ENCODE measurements at regions not wholly inside any gene's neighbourhood (a gene's known extent, or its start where the extent isn't known, plus 50 kb on each side); places are given as distances from the start of the nearest gene placed in this dataset.
A peak's percentile ranks its signal among the peaks of the same experiment; 100 is the strongest.
"Not testable (repeated sequence)": the region's sequence is repeated elsewhere in the genome, so short reads cannot be mapped to it uniquely, and the experiment has no call there.

- not testable (repeated sequence) for H3K27ac Mint-ChIP-seq; H2BK20ac ChIP-seq (ENCODE audit: low read depth, low read length, poor library complexity, severe bottlenecking); H3K79me1 ChIP-seq (ENCODE audit: insufficient read depth, low read depth, low read length, poor library complexity, severe bottlenecking); H4K91ac ChIP-seq (ENCODE audit: insufficient read length, low read depth, low read length); H4K8ac ChIP-seq (replicated peaks; ENCODE audit: insufficient read length, low read depth, low read length); H3K4me1 Mint-ChIP-seq; H2BK120ac ChIP-seq (ENCODE audit: low read depth, low read length, poor library complexity, severe bottlenecking); H3T11ph ChIP-seq (ENCODE audit: low read length); H3K36me3 Mint-ChIP-seq (ENCODE audit: insufficient read depth in 1 of 3, low read depth in 3 of 3); H4K5ac ChIP-seq (ENCODE audit: insufficient read length, low read depth, low read length); H3K79me2 ChIP-seq (ENCODE audit: insufficient read depth, low read length); H3K9ac ChIP-seq (ENCODE audit: extremely low read depth, insufficient read length, low read length); H3K14ac ChIP-seq (ENCODE audit: insufficient read depth, low read length); H3K27me3 ChIP-seq (ENCODE audit: insufficient read depth, low read length); H3K56ac ChIP-seq (ENCODE audit: insufficient read length, low read depth, low read length); H2AFZ ChIP-seq (ENCODE audit: low read length); H2BK5ac ChIP-seq (ENCODE audit: insufficient read length, low read length); H3K9me3 ChIP-seq (ENCODE audit: control insufficient read depth, low read depth, low read length); H3K4ac ChIP-seq (ENCODE audit: low read depth, low read length); H3K23ac ChIP-seq (ENCODE audit: insufficient read length, low read depth, low read length); H3K4me3 Mint-ChIP-seq; H3K9me3 Mint-ChIP-seq; H3K18ac ChIP-seq (ENCODE audit: insufficient read length, low read depth, low read length); H2AK5ac ChIP-seq (ENCODE audit: insufficient read length, low read length); H3K23me2 ChIP-seq (ENCODE audit: insufficient read length, low read depth, low read length, poor library complexity, severe bottlenecking); H3K4me2 ChIP-seq (ENCODE audit: insufficient read depth, insufficient read length, low read length); H4K20me1 ChIP-seq (ENCODE audit: control insufficient read depth, insufficient read depth, insufficient read length); H3K4me1 ChIP-seq (ENCODE audit: insufficient read depth, low read length); H3K27me3 Mint-ChIP-seq (ENCODE audit: low read depth); H2BK15ac ChIP-seq (ENCODE audit: low read depth, low read length); H2BK12ac ChIP-seq (ENCODE audit: insufficient read length, low read depth, low read length); H3K27ac ChIP-seq (ENCODE audit: insufficient read length, low read depth, low read length)
- DNase-seq = peak; percentile 10
- WGBS (ENCODE audit: extremely low coverage, insufficient read length, low lambda C conversion rate) = no CpG with 5 or more reads among the region's 15 CpGs
These were observed 73.3 kb upstream of the THOC3 start for GRCh38 chr5:176041248-176041994.

- H4K8ac ChIP-seq (replicated peaks; ENCODE audit: insufficient read length, low read depth, low read length); H3K79me1 ChIP-seq (ENCODE audit: insufficient read depth, low read depth, low read length, poor library complexity, severe bottlenecking); H3K4me2 ChIP-seq (ENCODE audit: insufficient read depth, insufficient read length, low read length); H3K9me3 Mint-ChIP-seq; H3K27me3 Mint-ChIP-seq (ENCODE audit: low read depth); H3K4me1 ChIP-seq (ENCODE audit: insufficient read depth, low read length); H3K4ac ChIP-seq (ENCODE audit: low read depth, low read length); H3K4me3 Mint-ChIP-seq; H3K23me2 ChIP-seq (ENCODE audit: insufficient read length, low read depth, low read length, poor library complexity, severe bottlenecking); H2BK5ac ChIP-seq (ENCODE audit: insufficient read length, low read length); H3K23ac ChIP-seq (ENCODE audit: insufficient read length, low read depth, low read length); H2AFZ ChIP-seq (ENCODE audit: low read length); H3T11ph ChIP-seq (ENCODE audit: low read length); H3K27ac ChIP-seq (ENCODE audit: insufficient read length, low read depth, low read length); H3K27ac Mint-ChIP-seq; H3K27me3 ChIP-seq (ENCODE audit: insufficient read depth, low read length); H3K9ac ChIP-seq (ENCODE audit: extremely low read depth, insufficient read length, low read length); H3K79me2 ChIP-seq (ENCODE audit: insufficient read depth, low read length); H3K18ac ChIP-seq (ENCODE audit: insufficient read length, low read depth, low read length); H3K9me3 ChIP-seq (ENCODE audit: control insufficient read depth, low read depth, low read length); H2BK12ac ChIP-seq (ENCODE audit: insufficient read length, low read depth, low read length); H2BK20ac ChIP-seq (ENCODE audit: low read depth, low read length, poor library complexity, severe bottlenecking); H2AK5ac ChIP-seq (ENCODE audit: insufficient read length, low read length); H3K36me3 Mint-ChIP-seq (ENCODE audit: insufficient read depth in 1 of 3, low read depth in 3 of 3); H2BK15ac ChIP-seq (ENCODE audit: low read depth, low read length); H3K56ac ChIP-seq (ENCODE audit: insufficient read length, low read depth, low read length); H2BK120ac ChIP-seq (ENCODE audit: low read depth, low read length, poor library complexity, severe bottlenecking); H3K14ac ChIP-seq (ENCODE audit: insufficient read depth, low read length); H4K91ac ChIP-seq (ENCODE audit: insufficient read length, low read depth, low read length); DNase-seq; H3K4me1 Mint-ChIP-seq; H4K5ac ChIP-seq (ENCODE audit: insufficient read length, low read depth, low read length); H4K20me1 ChIP-seq (ENCODE audit: control insufficient read depth, insufficient read depth, insufficient read length): not testable (repeated sequence)
- WGBS (ENCODE audit: extremely low coverage, insufficient read length, low lambda C conversion rate) = no CpG with 5 or more reads among the region's 6 CpGs
These were observed 74.0 kb upstream of the THOC3 start for GRCh38 chr5:176042020-176042658.

Measured in H9 (cell line).